ENCODE measurements at regions not wholly inside any gene's neighbourhood (a gene's known extent, or its start where the extent isn't known, plus 50 kb on each side); places are given as distances from the start of the nearest gene placed in this dataset.

- DNase-seq (ENCODE audit: low read depth in 3 of 3): peak; percentile 30 to 72 (median 58)
Observed at GRCh38 chr16:86664522-86665318, 86.4 kb downstream of the FOXL1 start.

DNA sequence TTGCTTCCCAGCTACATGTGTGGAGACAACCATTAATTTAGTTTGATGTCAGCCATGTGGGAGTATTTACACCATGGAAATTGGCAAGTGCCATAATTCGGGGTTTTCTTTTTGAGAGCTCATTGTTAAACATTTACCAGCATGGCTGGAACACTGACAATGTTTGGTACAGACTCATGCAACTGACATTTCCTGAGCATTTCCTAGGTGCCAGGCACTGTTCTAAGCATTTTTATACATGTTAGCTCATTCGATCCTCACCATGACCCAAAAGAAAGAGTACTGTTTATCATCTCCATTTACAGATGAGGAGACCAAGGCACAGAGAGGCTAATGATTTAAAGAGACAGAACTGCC is 86.9 kb downstream of the FOXL1 start:
- no peak for DNase-seq (ENCODE audit: low read depth in 3 of 3)

- DNase-seq (ENCODE audit: low read depth in 3 of 3): no peak
Observed at GRCh38 chr16:86665929-86666328, 87.6 kb downstream of the FOXL1 start.

DNA sequence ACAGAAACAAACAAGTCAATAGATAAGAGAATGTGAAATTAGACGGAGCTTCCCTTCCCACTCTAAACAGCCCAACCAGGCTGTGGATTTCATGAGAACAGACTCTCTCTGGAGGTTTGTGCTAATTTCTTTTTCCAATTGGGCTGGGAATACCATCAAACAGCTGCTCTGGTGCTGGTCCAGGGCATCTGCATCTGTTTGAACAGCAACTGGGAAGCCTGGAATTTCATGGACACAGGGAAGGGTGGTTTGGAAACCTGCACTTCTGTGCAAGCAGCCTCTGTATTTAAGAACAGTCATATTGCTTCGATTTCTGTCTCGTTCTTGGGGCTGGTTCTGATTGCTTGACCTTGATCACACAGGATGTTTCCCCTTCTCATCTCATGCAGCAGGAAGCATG is 88.7 kb downstream of the FOXL1 start:
- DNase-seq (ENCODE audit: low read depth in 3 of 3): no peak

DNA sequence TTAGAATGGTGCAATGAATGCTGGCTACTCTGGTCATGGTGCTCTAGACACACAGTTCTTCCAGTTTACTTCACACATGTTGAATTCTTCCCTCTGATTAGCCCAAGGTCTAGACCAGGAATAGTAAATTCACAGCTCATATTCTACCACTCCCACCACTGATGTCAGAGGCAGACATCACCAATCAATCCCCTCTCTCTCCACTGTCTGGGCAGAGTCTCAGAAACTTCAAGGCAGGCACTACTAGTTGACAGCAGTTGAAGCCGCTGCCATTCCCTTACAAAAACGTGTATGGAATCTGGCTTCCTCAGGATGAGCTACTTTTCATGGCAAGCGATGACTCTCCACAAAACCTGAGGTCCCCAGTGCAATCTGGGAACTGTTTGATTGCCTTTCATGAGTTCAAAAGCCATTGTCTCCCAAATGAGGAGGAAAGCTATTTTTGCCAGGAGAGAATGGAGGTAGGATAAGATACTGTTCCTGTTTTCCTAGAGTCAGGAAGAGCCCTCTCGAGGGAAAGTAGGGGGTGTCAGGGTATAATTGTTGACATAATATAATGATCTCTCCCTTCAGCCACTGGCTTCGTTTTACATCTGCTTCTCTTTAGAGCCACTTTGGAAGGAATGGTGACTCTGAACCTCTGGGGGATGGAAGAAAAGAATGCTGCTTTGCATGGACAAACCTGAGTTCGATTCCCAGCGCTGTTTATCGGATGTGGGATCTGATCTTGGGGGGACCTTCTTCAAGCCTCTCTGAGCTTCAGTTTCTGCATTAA is 90.0 kb downstream of the FOXL1 start:
- no peak for DNase-seq (ENCODE audit: low read depth in 3 of 3)

DNA sequence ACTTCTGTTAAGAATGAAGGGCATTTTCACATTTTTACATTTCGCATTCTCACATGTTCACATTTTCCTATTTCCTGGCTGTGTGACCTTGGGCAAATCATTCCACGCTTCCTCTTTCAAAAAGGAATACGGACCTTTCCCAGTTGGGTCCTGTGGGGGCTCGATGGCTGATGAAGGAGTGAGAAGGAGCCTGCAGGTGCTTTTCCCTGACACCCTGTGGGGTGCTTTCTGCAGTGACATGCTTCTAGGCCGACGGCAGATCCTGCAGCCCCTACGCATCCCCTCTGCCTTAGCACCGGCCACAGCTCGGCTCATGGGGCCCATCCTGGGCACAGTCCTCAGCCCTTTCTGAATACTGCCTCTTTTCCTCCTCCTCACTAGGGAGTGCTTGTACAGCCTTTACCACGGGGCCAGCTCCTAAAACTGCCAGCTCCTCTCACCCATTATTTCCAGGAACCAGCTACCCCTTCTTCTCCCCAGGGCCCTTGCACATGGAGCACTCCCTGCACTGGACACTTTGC is 91.0 kb downstream of the FOXL1 start:
- no peak for DNase-seq (ENCODE audit: low read depth in 3 of 3)

DNA sequence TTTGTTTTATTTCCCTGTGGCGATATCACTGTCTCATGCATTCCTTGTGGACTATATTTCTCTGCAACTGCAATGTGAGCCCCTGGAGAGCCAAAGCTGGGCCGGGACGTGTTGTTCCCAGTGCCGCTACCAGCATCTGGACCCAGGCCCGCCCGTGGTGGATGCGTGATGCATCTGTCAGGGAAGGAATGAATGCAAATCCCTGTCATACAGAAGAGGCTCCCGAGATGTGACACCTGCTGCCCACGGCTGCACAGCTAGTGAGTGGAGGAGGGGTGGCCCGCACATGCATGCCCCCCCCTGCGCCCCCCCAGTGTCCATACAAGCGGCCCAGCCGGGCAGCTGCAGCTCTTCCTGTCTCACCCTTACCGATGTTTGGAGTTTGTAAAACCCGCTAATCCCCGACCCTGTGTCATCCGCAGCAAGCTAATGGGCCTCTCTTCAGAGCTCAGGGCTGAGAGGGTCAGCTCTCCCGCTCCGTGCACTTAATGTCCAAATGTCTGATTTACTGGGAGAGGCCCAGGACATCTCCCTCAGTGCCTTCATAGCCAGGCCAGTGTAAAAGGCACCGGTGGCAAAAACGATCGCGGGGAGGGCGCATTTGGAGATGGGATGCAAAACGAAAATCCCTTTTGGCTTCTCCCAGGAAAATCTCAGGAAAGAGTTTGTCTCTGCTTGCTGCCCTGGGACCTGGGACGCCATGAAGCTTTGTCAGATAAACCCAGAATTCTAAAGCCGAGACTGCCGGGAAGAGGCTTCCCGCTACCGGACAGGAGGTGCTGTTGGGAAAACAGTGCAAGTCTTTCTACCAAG is 91.8 kb downstream of the FOXL1 start:
- DNase-seq (ENCODE audit: low read depth in 3 of 3): no peak

- no peak for DNase-seq (ENCODE audit: low read depth in 3 of 3)
Observed at GRCh38 chr16:86670750-86671234, 92.4 kb downstream of the FOXL1 start.

GRCh38 chr16:86671486-86672178 is 93.3 kb downstream of the FOXL1 start:
- no peak for DNase-seq (ENCODE audit: low read depth in 3 of 3)

DNA sequence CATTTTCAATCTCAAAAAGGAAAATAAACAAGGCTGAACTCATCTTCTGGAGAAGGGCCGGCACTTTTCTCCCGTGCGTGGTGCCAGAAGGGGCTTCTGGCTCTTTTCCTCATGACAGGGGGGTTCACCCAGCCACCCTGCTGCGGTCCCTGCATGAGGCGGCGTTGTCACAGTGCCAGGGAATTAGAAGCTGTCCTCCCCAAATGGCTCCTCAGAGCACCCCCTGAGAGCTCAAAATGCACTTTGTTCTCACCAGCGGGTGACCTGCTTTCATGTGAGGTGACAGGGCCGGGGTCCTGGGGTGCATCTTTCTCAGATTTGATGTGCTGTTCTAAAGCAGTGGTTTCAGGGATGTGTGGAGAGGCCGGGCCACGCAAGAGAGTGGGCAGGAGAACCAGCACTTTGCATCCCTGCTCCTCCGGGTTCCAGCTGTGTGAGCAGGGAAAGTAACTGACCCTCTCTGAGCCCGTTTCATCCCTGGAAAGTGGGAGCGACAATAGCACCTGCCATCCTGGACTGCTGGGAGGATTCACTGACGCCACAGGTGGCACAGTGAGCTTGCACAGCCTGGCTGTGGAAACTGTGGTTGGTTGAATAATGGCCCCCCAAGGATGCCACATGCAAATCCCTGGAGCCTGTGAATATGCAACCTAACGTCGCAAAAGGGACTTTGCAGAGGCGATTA is 94.0 kb downstream of the FOXL1 start:
- DNase-seq (ENCODE audit: low read depth in 3 of 3): no peak

DNA sequence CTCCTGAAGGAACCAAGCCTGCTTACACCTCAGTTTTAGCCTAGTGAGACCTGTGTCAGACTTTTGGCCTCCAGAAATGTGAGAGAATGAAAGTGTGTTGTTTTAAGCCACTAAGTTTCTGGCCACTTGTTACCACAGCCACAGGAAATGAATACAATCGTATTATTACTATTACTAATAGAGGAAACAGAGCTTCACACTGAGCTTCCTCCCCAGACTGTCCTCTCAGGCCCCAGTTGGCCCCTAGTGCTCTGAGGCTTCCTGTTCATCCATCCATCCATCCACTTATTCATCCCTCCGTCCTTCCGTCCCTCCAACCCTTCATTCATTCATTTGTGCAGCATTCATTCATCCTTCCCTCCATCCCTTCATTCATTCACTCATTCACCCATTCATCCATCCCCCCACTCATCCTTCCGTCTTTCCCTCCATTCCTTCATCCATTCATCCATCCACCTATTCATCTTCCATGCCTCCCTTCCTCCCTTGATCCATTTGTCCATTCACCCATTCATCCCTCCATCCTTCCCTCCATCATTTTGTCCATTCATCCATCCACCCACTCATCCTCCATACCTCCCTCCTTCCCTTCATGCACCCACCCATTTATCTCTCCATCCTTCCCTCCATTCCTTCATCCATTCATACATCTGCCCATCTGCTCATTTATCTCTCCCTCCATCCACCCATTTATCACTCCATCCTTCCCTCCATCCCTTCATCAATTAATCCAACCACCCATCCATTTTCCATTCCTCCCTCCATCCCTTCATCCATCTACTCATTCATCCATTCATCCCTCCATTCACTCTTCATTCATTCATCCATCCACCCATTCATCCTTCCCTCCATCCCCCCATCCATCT is 95.0 kb downstream of the FOXL1 start:
- no peak for DNase-seq (ENCODE audit: low read depth in 3 of 3)

GRCh38 chr16:86673956-86674453 is 95.7 kb downstream of the FOXL1 start:
- DNase-seq (ENCODE audit: low read depth in 3 of 3): no peak

DNA sequence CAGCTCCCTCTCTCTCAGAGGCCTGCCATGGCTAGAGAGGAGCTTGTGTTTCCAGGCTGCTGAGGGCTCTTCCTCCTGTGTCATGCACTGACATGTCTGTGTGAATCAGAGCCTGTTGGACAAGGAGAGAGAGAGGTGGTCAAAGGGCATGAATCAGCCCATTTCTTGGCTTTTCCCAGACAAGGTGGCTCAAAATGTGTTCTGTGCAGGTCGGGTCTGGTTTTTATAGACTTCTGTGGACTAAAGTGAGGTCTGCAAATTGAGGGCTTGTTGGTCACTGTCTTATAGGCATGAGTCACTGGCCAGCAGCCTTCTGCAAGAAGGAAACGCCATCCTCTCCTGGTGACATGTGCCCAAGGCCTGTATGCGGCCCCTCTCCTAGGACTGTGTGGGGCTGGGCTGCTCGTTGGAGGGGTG is 97.9 kb downstream of the FOXL1 start:
- DNase-seq (ENCODE audit: low read depth in 3 of 3): no peak

- no peak for DNase-seq (ENCODE audit: low read depth in 3 of 3)
Observed at GRCh38 chr16:86679490-86679889, 101.1 kb downstream of the FOXL1 start.

DNA sequence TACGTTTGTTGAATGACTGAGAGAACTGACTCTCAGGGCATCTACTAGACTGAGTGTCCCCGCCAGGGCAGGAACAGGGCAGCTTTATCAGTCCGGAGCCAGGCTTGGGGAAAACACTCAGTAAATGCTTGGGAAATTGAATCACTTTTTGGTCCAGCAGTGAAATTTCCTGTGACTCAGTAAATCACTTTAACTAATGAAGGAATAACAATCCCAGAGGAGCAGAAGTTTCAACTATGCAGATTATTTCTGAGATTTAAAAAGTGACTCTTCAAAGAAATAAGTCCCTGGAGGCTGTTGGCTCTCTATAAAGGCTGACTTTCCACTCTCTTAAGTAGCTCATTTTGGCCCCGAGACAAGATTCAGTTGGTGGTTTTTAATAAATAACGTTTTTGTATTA is 101.8 kb downstream of the FOXL1 start:
- DNase-seq (ENCODE audit: low read depth in 3 of 3): no peak

GRCh38 chr16:86680661-86681030 is 102.3 kb downstream of the FOXL1 start:
- DNase-seq (ENCODE audit: low read depth in 3 of 3): no peak

DNA sequence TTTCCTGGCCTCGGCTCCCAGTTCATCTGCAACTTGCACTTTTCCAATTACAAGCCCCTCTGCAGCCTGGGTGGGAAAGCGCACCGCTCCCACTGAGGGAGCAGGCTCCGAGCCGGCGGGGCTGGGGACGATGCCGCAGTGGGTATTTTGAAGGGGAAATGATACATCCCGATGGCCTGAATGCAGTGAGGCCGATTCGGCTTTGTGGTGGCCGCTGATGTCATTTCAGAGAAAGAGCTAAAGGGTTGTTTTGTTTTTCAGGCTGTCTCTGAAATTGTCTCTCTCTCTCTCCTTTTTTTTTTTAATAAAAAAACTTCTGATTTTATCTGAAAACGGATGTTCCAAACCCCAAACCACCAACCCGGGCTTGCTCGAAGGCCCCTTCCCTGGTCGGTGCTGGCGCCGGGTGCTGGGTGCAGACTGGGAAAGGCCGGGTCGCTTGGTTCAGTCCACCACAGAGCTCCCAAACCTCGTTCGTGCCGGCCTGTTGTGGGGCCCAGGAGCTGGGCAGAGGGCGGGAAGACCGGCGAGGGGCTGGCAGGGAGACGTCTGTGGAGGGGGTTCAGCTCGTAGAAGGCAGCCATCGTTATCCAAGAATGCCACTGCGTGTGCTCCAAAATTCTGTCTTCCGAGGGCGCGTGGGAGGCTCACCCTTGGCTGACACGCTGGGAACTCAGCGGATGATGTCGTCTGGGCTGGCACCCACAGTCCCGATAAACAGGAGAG is 102.8 kb downstream of the FOXL1 start:
- DNase-seq (ENCODE audit: low read depth in 3 of 3): no peak

- DNase-seq (ENCODE audit: low read depth in 3 of 3): no peak
Observed at GRCh38 chr16:86681757-86682106, 103.4 kb downstream of the FOXL1 start.
